ENCODE measurements at regions not wholly inside any gene's neighbourhood (a gene's known extent, or its start where the extent isn't known, plus 50 kb on each side); places are given as distances from the start of the nearest gene placed in this dataset.

DNA sequence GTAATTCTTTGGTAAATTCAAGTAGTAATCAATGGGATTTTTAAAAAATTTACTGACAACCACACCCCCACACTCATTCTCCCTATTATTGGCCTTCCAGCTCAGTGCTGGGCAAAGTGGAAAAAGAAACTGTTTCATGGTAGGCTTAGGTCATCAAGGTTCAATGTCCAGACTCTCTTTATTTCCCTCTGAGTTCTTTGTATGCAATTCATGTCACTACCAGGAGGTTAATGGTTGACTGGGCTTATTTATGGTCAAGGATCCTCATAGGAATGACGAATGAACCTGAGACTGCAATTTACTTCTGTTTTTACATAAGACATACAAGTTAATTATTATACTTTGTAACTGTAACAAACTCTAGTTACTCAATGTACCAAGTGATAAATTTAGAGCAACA lies 403.2 kb downstream of the KLHL13 start:
- TF ChIP-seq POLR2A (IDR thresholded peaks at IDR 0.05) (no peak), CTCF (IDR thresholded peaks at IDR 0.05) (no peak)
- Histone ChIP-seq H3K36me3 (no peaks in the 10 kb centered on the region), H3K4me3 (no peak overlapping the region), H3K9me3 (no peaks in the 10 kb centered on the region), H3K4me1 (no peaks in the 10 kb centered on the region), H3K27ac (no peak overlapping the region), H3K27me3 (no peaks in the 10 kb centered on the region)
- ATAC-seq (no peak), DNase-seq (no peak)
- intact Hi-C loops (cut with DNase I): no loop called here
- WGBS, 4 donors: 47 to 86% (median 63%) methylated on average over 1 of the region's 1 CpG

- intact Hi-C loops (cut with DNase I): no loop called here
- TF ChIP-seq POLR2A (IDR thresholded peaks at IDR 0.05) (no peak), CTCF (IDR thresholded peaks at IDR 0.05) (no peak)
- H3K27me3 ChIP-seq: no peaks in the 10 kb centered on the region
- ATAC-seq (no peak), DNase-seq (no peak)
- H3K4me1 ChIP-seq: no peaks in the 10 kb centered on the region
- WGBS, 4 donors: 27 to 68% (median 54%) methylated on average over 1 of the region's 1 CpG
- H3K36me3 ChIP-seq: no peaks in the 10 kb centered on the region
- no peak overlapping the region for H3K27ac ChIP-seq
- H3K4me3 ChIP-seq: no peak overlapping the region
- H3K9me3 ChIP-seq: no peaks in the 10 kb centered on the region
Observed at GRCh38 chrX:117711782-117712181, 404.8 kb downstream of the KLHL13 start.

GRCh38 chrX:117707948-117708743 lies 408.5 kb downstream of the KLHL13 start:
- H3K36me3 ChIP-seq: no peaks in the 10 kb centered on the region
- 85 to 92% (median 90%) methylated on average over 8 of the region's 8 CpGs for WGBS, 4 donors
- no peaks in the 10 kb centered on the region for H3K4me1 ChIP-seq
- H3K9me3 ChIP-seq: no peaks in the 10 kb centered on the region
- no peak overlapping the region for H3K4me3 ChIP-seq
- TF ChIP-seq CTCF (IDR thresholded peaks at IDR 0.05) (no peak), POLR2A (IDR thresholded peaks at IDR 0.05) (no peak)
- intact Hi-C loops (cut with DNase I): no loop called here
- ATAC-seq (no peak), DNase-seq (no peak)
- H3K27ac ChIP-seq: no peak overlapping the region
- no peaks in the 10 kb centered on the region for H3K27me3 ChIP-seq

DNA sequence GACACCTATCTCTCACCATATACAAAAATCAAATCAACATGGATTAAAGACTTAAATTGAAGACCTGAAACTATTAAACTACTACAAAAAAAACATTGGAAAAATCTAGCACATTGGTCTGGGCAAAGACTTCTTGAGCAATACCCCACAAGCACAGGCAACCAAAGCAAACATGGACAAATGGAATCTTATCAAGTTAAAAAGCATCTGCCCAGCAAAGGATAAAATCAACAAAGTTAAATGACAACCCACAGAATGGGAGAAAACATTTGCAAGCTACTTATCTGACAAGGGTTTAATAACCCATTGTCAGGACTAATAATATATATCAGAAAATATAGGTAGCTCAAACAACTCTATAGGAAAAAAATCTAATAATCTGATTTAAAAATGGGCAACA lies 415.6 kb downstream of the KLHL13 start:
- TF ChIP-seq CTCF (IDR thresholded peaks at IDR 0.05) (no peak), POLR2A (IDR thresholded peaks at IDR 0.05) (no peak)
- no peak overlapping the region for H3K4me3 ChIP-seq
- no peak for ATAC-seq
- H3K27me3 ChIP-seq: no peaks in the 10 kb centered on the region
- no peaks in the 10 kb centered on the region for H3K4me1 ChIP-seq
- no peaks in the 10 kb centered on the region for H3K36me3 ChIP-seq
- no peak overlapping the region for H3K27ac ChIP-seq
- DNase-seq: no peak
- peaks cover 0 to 19% (median 0%) of the 10 kb centered on the region in 12 donors for H3K9me3 ChIP-seq
- intact Hi-C loops (cut with DNase I): no loop called here
